HPDE6-E6E7 (cell line): ENCODE measurements at regions not wholly inside any gene's neighbourhood (a gene's known extent, or its start where the extent isn't known, plus 50 kb on each side); places are given as distances from the start of the nearest gene placed in this dataset.
A peak's percentile ranks its signal among the peaks of the same experiment; 100 is the strongest.

ENCODE experiments used
- DNase-seq: peaks from one replicate; pipeline ENCODE4 v3.0.0; 2011; ENCODE audit warnings: missing footprints; ENCODE audit errors: extremely low spot score

DNA sequence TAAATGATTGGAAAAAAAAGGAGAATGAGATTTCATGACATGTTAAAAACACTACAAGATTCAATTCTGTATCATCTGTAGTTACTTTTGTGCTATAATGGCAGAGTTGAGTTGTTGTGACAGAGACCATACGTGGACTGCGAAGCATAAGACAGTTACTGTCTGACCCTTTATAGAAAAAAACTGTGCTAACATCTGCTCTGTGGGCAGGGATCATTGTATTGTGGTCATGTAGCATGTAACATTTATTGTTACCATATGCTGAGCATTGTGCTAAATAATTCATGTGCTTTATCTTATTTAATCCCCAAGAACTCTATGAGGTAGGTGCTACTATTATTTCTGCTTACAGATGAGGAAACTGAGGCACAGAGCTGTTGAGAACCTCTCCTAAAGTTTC is 147.3 kb upstream of the HMHB1 start:
- no peak for DNase-seq

DNA sequence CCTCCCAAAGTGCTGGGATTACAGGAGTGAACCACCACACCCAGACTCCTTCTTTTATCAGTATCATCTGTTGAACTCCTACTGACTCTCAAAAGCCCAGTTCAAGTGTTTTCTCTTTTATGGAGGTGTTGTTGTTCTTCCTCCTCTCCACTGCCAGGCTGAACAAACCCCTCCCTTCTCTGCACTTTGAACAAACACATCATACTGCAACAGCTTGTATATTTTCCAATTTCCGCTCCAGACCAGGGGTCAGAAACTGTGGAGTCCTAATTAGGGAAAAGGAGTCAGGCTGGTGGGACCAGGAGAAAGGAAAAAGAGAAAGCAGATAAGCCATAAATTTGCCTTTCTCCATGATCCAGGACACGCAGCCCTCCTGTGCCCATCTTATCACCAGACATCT is 148.1 kb upstream of the HMHB1 start:
- no peak for DNase-seq

DNA sequence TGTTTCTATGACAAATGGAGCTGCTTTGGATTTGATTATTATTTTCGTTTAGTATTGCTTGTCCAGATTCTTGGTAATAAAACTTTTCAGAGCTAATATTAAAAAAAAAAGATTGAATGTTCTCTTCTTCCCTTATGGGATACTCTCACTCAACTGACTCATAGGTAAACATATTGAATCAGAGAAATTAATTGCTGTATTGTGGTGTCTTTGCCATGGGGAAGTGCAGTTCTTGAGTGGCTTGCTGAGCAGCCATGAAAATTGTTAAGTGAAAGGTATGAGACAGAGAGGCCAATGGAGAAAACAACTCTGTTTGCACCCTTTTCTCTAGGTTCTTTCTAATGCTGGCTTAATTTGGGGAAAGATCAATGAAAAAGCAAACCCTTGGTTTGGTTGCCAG is 149.9 kb upstream of the HMHB1 start:
- no peak for DNase-seq

DNA sequence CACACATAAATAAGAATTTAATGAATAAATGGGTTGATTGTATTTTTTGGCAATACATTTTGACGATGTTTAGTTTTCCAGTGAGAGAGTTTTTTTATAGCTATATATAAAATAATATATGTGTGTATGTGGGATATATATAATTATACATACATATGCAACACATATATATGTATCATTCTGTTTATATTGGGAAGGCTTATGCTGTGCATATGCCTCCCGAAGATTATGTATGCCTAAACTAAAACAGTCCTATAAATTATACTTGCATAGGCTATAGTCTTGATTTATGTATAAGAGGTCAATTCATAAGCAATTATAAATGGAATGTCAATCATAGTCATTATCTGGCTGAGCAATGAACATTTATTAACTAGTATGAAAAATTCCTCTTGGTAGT is 151.3 kb upstream of the HMHB1 start:
- no peak for DNase-seq

DNA sequence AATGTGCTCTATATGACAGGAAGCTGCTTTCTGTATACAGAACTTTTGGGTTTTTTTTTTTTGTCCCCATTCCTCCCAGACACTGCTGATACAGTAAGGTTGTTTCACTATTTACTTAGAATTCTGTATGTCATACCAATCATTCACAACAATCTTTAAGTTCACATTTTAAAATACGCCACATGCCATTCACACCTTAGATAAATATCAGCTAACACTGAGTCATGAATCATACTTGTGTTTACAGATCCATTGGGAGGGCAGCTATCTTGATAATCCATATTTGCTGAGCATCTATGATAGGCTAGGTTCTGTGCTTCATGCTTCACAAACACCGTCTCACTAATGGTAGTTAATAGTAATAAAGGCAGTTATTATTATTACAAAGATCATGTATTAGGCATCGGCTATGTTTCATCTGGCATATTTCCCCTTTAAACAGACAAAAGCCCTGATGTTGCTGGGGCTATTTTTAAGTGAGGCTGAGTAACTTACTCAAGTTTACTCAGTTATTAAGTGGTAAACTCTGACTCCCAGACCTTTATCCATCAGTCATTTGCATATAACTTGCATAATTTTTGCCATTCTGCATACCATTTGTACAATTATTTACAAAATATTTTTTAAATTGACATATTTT is 152.2 kb upstream of the HMHB1 start:
- peak; percentile 29 for DNase-seq

DNA sequence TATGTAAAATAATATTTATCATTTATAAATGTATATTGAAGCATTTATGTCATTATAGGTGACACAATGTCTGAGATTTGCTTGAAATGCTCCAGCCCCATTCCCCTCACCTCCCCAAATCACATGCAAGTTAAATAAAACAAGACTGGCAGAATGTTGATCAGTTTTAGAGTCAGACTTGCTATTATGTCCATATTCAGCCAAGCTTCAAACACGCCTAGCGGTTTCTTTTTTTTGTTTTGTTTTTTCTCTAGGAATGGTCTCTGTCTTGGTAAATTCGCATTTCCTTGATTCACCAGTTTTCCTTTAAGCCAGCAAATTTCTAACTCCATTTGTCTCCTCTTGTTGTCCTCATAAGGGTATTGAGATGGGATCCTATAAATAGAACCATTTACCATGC is 153.0 kb upstream of the HMHB1 start:
- DNase-seq, result no peak

DNA sequence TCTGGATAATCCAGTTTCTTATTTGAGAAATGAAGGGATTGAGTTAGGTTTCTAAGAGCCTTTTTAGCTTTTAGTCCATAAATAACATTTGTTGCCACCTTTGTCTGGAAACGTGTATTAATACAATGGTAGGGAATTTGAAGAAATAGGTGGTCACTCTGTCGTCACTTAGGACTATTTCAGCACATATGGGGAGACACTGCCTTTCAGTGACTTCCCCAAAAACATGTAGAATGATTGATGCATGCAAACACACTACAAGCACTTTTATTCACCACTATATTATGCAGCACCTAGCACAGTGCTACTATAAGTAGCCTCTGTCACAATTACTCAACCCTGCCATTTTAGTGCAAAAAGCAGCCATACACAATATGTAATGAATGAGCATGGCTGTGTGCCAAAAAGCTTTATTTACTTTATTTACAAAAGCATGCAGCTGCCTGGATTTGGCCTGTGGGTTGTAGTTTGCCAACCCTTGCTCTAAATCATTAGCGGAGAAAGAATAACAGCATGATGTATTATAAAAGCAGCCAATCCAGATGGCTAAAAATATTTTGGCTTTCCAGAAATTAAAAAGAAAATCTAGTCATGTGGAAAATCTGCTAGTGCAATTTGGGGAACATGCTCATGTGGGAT is 154.2 kb upstream of the HMHB1 start:
- DNase-seq, result no peak

DNA sequence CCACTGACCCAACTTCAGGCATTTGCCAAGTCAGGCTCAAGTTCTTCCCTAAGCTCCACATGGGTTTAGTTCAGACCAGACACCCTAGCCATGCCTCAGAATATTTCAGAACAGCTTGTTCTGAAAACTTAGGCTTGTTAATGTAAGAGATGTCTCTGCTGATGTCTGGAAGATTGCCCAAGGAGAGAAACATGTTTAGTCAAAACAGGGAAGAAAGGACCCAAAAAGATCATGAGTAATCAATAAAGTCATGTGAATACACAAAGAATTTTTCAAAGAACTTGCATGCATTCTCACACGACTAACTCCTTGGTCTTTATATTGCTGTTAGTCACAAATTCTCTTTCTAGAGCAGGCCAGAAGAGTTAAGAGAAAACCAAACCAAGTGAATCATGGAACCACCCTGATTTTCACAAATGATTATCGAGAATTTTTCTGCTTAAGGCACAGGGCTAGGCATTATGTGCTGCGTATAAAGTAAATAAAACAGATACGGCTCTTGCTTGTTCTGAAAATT is 158.1 kb upstream of the HMHB1 start:
- DNase-seq, result no peak

DNA sequence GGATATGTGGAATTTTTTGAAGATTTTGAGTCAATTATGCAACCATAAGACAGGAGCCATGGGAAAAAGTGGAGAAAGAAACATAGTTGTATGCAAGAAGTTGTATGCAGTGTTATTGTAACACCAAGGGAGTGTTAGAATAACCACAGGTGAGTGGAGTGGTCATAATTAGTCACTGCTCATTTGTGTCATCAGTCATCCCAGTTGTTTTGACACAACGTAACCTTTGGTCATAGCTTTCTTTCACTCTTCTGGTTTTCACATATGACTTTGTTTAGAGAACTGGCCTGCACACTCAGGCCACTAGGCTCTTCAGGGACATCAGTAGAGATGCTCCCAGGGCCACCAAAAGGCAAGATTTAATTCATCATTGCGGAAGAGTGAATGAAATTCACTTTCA is 158.7 kb upstream of the HMHB1 start:
- DNase-seq, result peak; percentile 52

DNA sequence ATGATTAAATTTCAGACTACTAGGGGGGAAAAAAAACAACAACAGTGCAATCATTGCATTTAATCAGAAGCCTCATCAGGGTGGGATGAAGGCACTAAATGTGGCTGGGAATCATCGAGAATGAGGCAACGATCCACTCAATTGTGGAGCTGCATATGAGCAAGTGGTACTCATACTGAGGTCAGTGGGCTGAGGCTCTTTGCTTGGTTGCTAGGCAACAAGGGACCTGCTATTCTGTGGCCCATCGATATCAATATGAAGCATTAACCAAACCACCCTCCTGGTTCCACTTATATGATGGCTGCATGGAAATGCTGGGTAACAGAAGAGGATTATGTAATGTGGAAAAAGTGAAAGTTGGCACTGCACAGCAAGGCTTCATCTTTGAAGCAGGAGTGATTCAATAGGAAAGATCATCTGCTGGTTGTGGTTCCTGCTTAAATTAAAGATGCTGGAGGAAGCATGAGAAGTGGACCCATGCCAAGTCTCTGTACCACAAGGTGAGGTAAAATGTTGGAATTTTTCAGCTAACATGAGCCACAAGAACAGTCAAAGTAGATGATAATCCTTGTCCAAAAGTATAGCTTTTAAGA is 159.8 kb upstream of the HMHB1 start:
- no peak for DNase-seq

DNA sequence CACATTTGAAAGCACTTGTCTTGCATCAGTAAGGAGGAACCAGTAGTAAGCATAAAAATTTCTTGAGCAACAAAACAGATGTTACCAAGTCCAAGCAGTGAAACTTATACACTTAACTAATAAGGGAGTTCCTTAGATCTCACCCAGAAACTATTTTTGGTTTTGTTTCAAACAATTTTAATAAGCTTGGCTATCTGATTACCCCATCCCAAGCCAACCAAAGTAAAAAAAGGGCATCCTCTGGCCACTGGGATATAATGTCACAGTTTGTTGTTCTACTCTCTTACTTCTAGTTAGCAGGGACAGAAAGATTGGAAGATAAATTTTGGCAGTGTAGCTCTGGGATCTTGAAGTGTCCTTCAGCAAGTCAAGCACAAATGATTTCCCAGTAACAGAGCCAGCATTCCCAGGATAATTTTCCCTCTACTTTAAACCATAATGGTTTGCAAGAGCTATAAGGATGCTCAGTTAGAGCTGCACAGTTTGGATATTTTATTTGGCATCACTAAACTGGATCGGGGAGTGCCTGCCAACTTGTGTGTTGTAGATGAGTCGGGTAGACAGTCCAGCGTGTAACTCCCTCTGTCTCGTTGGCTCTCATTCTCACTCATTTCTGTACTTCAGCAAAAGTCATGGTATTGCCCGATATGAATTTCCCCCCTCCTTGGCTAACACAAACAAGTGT is 161.9 kb upstream of the HMHB1 start:
- DNase-seq, result no peak

DNA sequence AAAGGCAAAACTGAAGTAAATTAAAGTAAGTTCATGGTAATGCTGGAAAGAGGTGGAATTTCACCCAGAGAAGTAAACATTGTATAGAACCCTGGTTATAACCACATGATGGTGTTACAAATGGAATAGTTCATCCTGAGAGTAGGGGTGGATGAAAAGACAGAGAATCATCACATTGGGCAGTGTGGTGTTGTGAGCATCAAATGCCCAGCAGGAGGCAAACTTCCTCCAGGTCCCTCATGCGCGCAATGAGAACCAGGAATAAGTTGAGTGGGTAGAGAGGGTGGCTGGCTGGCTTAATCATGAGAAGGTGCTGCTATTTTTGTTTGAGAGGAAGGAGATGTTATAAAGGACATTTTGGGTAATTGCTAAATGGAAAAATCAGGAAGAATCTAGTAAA is 163.3 kb upstream of the HMHB1 start:
- DNase-seq, result no peak

DNA sequence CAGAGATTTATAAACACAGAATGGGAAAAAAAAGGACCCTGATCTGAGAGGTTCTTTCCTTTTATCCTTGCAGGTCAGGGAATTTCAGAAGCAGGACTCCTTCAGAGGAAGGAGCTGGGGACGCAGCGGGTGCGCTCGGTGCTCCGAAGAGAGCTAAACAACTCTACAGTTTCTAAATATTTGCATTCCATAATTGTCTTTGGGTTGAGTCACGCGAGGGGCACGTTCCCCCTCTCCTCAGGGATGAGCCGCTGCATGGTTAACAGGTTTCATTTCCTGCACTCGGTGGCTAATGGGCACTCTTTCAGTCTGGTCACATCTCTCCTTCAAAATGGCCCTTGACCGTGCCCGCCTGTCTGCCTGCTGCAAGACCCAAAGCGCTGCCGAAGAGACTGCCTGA is 165.0 kb upstream of the HMHB1 start:
- no peak for DNase-seq

DNA sequence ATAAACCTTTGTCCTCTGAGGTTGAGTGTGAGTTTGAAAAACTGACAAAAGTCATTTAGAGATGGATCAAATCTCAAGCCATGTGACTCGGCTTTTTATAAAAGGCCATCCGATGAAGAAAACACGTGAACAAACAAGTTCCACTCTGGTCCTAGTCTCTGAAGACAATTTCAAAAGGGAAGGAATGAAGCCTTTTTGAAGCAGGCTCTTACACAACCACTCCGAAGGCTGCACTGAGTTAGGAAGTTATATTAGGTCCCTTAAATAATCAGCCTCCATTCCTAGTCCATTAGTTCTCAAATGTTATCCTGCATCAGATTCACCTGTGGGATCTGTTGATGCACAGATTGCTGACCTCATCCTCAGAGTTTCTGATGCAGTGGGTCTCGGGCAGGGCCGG is 166.6 kb upstream of the HMHB1 start:
- DNase-seq, result no peak

DNA sequence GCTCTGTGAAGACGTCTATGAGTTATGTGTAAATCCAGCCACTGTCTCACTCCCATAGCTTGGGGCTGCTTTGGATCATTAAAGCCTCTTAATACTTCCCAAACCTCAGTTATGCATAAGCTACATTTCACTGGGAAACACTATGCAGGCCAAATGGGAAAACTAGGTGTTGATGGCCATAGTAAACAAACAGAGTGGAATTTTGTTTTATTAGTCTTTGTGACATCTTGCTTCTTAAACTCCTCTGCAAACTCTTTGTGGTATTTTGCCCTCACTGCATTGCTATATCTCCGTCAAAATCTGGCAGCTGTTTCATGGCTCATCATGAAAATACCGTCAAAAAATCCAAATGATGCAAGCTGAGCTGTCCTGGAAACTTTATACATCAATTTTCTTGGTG is 167.2 kb upstream of the HMHB1 start:
- DNase-seq, result no peak

DNA sequence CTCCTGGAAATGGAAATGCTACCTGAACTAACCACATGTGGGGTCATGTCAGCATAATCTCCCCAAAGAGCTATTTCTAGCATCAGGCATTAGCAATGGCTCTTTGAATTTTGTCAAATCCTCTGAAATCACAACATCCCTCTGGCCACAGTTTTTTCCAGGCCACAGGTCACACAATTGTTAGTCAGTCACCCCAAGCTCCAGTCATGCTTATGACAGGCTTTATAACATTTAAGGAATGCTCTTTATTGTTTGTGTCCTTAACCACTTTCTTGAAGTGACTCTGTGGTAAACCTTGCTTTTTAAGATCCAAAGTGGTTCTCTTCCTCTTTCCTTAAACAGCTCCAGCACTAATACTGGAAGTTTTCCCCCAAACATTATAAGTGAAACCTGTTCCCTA is 169.2 kb upstream of the HMHB1 start:
- DNase-seq, result no peak

DNA sequence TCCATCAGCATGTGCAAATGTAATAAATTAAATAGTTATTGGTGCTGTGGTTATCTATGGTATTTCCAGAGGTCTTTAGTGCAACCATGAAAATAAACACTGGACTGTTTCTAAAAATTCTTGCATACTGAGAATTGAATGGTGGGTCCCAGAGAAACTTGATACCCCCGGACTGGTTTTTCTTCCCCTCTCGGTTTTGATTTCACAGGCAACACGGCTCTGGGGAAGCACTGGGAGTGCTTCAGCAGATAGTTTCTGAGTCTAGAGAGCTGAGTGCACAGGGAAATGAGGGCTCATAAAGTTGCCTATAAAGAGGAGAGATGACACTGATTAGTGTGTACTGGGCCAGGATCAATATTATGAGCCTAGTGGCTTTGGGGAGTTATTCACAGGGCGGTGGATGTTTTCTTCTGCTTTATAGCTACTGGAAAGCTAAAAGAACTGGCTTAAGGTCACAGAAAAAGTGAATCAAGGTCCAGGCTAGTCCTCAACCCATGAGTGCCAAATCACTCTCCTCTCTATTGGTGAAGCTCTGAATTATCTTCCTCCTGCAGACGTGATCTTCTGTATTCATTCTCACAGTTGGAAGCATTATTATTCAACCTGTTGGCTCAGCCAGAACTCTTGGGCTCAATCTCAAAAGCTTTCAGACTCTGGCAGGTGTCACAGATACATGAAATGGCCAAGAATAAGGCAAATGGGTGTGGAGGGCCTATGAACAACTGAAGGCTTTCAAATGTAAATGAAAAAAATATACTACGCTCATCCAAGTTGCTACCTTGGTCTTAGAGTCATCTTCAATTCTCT is 170.2 kb upstream of the HMHB1 start:
- no peak for DNase-seq

DNA sequence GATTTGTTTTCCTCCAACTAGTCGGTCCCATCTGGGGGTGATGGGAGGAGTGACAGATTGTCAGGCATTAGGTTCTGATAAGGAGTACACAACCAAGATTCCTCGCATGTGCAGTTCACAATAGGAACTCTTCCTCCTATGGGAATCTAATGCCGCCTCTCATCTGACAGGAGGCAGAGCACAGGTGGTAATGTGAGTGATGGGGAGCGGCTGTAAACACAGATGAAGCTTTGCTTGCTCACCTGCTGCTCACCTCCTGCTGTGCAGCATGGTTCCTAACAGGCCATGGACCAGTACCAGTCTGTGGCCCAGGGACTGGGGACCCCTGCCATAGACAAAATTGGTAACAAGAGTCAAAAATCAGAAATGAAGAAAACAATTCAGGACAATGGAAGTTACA is 173.3 kb upstream of the HMHB1 start:
- DNase-seq, result no peak

DNA sequence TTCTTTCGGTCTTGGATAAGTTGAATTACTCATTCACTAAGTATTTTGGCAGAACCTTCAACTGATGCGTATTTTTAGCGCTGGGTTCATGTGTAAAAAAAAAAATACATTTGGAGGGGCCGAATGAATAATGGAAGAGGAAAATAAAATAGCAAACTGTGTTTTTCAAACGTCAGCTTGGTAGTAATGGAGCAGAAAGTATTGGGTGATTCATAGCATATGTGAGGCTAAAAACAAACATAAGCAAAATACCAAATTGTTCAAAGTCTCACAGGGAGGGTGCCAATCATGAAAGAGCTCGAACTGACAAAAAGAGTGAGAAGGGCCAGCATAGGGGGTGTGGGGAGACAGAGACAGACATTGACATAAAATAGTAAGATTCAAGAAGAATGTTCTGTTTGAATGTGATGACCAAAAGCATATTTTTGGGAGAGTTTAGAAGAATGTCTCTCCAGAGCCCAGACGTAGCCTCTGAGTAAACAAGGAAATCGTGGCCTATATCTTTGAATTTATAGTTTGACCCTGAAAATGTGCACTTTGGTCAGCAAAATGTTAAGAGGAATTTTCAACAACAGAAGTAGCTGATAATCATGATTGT is 174.9 kb upstream of the HMHB1 start:
- no peak for DNase-seq

DNA sequence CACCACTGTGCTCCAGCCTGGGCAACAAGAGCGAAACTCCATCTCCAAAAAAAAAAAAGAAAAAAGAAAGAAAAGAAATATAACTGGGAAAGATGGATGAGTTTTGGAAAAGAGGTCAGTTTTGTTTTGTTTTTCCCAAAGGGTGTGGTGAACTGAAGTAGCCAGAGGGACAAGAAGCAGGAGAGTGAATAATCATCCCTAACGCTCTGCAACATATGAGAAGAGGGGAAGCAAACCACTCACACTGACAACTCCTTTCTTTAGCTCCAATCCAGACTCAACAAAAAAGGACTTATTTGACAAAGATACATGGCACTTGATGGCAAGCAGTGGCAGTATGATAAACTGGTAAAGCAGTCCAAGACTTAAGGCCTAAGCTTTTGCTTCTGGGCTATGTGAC is 176.1 kb upstream of the HMHB1 start:
- DNase-seq, result no peak

DNA sequence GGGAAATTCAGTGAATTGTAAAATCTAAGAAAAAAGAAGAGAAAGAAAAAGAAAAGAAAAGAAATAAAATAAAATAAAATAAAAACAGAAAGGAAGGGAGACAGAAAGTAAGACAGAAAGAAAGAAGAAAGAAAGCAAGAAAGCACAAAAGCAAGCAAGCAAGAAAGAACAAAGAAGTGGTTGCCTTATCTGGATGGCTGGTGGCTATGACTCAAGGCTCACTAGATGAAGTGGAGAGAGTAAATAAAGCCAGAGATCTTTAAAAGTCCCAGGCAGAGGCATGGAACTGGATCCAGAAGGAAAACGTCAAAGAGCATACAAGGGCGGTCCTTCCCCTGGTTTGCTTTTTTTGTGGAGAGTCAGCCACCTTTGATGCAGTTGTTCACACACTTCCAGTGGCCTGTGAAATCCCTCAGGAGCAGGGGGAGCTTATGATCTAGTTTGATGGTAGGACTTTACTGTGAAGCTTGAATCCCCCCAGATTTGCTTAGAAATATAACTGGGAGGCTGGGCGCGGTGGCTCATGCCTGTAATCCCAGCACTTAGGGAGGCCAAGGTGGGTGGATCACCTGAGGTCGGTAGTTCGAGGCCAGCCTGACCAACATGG is 176.7 kb upstream of the HMHB1 start:
- no peak for DNase-seq
